ENCODE measurements at regions not wholly inside any gene's neighbourhood (a gene's known extent, or its start where the extent isn't known, plus 50 kb on each side); places are given as distances from the start of the nearest gene placed in this dataset.

- H3K4me3 ChIP-seq (ENCODE audit: low read length): no peak overlapping the region
- DNase-seq (ENCODE audit: low read depth): no peak
- no peak for TF ChIP-seq CTCF (conservative IDR thresholded peaks at IDR 0.05; ENCODE audit: low read depth, low read length)
These were observed 59.9 kb downstream of the BMP4 start for GRCh38 chr14:53896726-53897125.

- no peak for DNase-seq (ENCODE audit: low read depth)
- TF ChIP-seq CTCF (conservative IDR thresholded peaks at IDR 0.05; ENCODE audit: low read depth, low read length): no peak
These were observed 62.2 kb downstream of the BMP4 start for GRCh38 chr14:53894456-53894855.

GRCh38 chr14:53893374-53893773, 63.3 kb downstream of the BMP4 start:
- H3K4me3 ChIP-seq (ENCODE audit: low read length): no peak overlapping the region
- TF ChIP-seq CTCF (conservative IDR thresholded peaks at IDR 0.05; ENCODE audit: low read depth, low read length): no peak
- no peak for DNase-seq (ENCODE audit: low read depth)

More at GRCh38 chr14:53894456-53894855, 62.2 kb downstream of the BMP4 start:
- no peak overlapping the region for H3K4me3 ChIP-seq (ENCODE audit: low read length)

GRCh38 chr14:53890611-53891101, 66.0 kb downstream of the BMP4 start:
- TF ChIP-seq CTCF (conservative IDR thresholded peaks at IDR 0.05; ENCODE audit: low read depth, low read length): no peak
- no peak for DNase-seq (ENCODE audit: low read depth)
- no peak overlapping the region for H3K4me3 ChIP-seq (ENCODE audit: low read length)

GRCh38 chr14:53888535-53889386, 67.9 kb downstream of the BMP4 start:
- no peak for TF ChIP-seq CTCF (conservative IDR thresholded peaks at IDR 0.05; ENCODE audit: low read depth, low read length)
- DNase-seq (ENCODE audit: low read depth): no peak
- H3K4me3 ChIP-seq (ENCODE audit: low read length): no peak overlapping the region

GRCh38 chr14:53885136-53885640, 71.4 kb downstream of the BMP4 start:
- DNase-seq (ENCODE audit: low read depth): no peak
- TF ChIP-seq CTCF (conservative IDR thresholded peaks at IDR 0.05; ENCODE audit: low read depth, low read length): no peak
- no peak overlapping the region for H3K4me3 ChIP-seq (ENCODE audit: low read length)

- no peak for DNase-seq (ENCODE audit: low read depth)
- no peak for TF ChIP-seq CTCF (conservative IDR thresholded peaks at IDR 0.05; ENCODE audit: low read depth, low read length)
- H3K4me3 ChIP-seq (ENCODE audit: low read length): no peak overlapping the region
These were observed 72.0 kb downstream of the BMP4 start for GRCh38 chr14:53884601-53885000.
